Peyer's patch (tissue), 4 donors: ENCODE measurements at regions not wholly inside any gene's neighbourhood (a gene's known extent, or its start where the extent isn't known, plus 50 kb on each side); places are given as distances from the start of the nearest gene placed in this dataset.
"Not testable (repeated sequence)": the region's sequence is repeated elsewhere in the genome, so short reads cannot be mapped to it uniquely, and the experiment has no call there.

Experiments used
- DNase-seq, 3 donors: peaks; one replicate each; pipeline ENCODE4 v3.0.0-alpha.2; 2017 to 2019
- H3K27ac ChIP-seq, 4 donors: fragments of 200-600 bp; sonication (generic); one replicate each; pipeline ENCODE4 v1.5.1; 2016 to 2019
- H3K27me3 ChIP-seq, 2 donors: fragments of 200-600 bp; sonication (generic); one replicate each; pipeline ENCODE4 v1.5.1; 2019
- H3K36me3 ChIP-seq, 3 donors: fragments of 200-600 bp; sonication (generic); one replicate each; pipeline ENCODE4 v1.5.1; 2016 to 2019
- H3K4me1 ChIP-seq, 4 donors: fragments of 200-600 bp; sonication (generic); one replicate each; pipeline ENCODE4 v1.5.1; 2016 to 2019
- H3K4me3 ChIP-seq, 4 donors: fragments of 200-600 bp; sonication (generic); 1 replicate in 3 of 4; 2 replicates in 1 of 4; pipeline ENCODE4 v1.5.1; 2016 to 2019; ENCODE audit warnings: mild to moderate bottlenecking in 1 of 4
- H3K9me3 ChIP-seq, 4 donors: fragments of 200-600 bp; sonication (generic); one replicate each; pipeline ENCODE4 v1.5.1; 2016 to 2019; ENCODE audit warnings: mild to moderate bottlenecking in 1 of 4
- POLR2A ChIP-seq, 2 donors: fragments of 450-650 bp; IDR thresholded peaks; one replicate each; pipeline ENCODE4 v1.5.1; 2017; ENCODE audit warnings: antibody characterized with exemption in 2 of 2, mild to moderate bottlenecking in 2 of 2, moderate library complexity in 2 of 2
- TF ChIP-seq, protein P1 (sequence below), 6 experiments: fragments of 450-650 bp in 4 of 6; fragments of 200-600 bp in 2 of 6; sonication (generic) in 1 of 6; IDR thresholded peaks; one replicate each; pipeline ENCODE4 v1.5.1; 2017 to 2019; ENCODE audit warnings: antibody characterized with exemption in 6 of 6, mild to moderate bottlenecking in 3 of 6, moderate library complexity in 1 of 6

DNA sequence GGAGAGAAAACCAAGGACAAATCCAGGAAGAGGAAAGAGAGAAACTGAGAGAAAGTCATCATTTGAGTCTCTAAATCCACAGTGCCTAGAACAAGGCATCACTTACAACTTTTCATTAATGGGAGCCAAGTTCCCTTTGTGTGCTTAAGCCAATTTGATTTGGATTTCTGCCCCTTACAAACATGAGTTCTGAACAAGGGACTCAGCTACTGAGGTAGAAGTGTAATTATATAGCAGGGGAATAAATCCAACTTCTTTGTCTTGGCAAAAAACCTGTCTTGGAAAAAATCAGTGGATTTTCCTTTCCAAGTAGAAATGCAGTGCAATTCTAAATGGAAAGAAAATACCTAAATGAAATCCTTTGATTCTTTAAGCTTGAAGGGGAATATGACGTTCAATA lies 307.2 kb upstream of the CNTN3 start:
- Histone ChIP-seq H3K4me3 (no peak overlapping the region), H3K27ac (no peak overlapping the region), H3K36me3 (no peaks in the 10 kb centered on the region), H3K27me3 (no peaks in the 10 kb centered on the region), H3K9me3 (no peaks in the 10 kb centered on the region), H3K4me1 (no peaks in the 10 kb centered on the region)
- TF ChIP-seq POLR2A (IDR thresholded peaks at IDR 0.05), result no peak
- TF ChIP-seq, protein P1, sequence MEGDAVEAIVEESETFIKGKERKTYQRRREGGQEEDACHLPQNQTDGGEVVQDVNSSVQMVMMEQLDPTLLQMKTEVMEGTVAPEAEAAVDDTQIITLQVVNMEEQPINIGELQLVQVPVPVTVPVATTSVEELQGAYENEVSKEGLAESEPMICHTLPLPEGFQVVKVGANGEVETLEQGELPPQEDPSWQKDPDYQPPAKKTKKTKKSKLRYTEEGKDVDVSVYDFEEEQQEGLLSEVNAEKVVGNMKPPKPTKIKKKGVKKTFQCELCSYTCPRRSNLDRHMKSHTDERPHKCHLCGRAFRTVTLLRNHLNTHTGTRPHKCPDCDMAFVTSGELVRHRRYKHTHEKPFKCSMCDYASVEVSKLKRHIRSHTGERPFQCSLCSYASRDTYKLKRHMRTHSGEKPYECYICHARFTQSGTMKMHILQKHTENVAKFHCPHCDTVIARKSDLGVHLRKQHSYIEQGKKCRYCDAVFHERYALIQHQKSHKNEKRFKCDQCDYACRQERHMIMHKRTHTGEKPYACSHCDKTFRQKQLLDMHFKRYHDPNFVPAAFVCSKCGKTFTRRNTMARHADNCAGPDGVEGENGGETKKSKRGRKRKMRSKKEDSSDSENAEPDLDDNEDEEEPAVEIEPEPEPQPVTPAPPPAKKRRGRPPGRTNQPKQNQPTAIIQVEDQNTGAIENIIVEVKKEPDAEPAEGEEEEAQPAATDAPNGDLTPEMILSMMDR (IDR thresholded peaks at IDR 0.05), result no peak
- DNase-seq, result no peak

DNA sequence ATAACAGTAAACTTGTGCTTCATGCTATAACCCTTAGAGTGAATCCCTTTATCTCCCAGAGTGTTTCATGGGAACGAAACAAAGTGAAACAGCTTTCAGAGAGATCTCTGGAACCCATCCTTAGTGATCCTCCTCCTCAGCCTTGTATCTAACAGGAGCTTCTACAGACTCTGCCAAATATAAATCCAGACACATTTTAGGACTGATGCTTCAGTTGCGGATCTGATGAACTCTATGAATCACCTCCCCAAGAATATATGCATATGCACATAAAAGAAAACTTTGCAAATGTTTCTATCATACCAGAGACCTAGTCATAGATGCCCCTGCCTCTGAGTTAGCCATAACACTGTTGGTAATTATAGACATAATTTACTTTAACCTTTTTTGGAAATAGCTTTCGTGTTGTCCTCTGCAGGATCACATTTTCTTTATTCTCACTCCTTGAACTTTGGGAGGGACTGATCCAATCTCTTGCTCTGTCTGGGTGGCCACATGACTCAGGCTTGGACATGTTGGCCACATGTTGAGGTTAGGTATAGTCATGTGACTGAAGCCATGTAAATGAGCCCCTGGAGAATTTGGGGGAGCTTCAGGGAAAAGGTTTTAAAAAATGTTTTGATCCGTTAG lies 306.4 kb upstream of the CNTN3 start:
- H3K36me3 ChIP-seq, result no peaks in the 10 kb centered on the region
- TF ChIP-seq, protein P1 (IDR thresholded peaks at IDR 0.05), result no peak
- no peak for TF ChIP-seq POLR2A (IDR thresholded peaks at IDR 0.05)
- no peaks in the 10 kb centered on the region for H3K4me1 ChIP-seq
- H3K27me3 ChIP-seq, result no peaks in the 10 kb centered on the region
- H3K4me3 ChIP-seq, result no peak overlapping the region
- no peak for DNase-seq
- no peak overlapping the region for H3K27ac ChIP-seq
- H3K9me3 ChIP-seq, result no peaks in the 10 kb centered on the region

DNA sequence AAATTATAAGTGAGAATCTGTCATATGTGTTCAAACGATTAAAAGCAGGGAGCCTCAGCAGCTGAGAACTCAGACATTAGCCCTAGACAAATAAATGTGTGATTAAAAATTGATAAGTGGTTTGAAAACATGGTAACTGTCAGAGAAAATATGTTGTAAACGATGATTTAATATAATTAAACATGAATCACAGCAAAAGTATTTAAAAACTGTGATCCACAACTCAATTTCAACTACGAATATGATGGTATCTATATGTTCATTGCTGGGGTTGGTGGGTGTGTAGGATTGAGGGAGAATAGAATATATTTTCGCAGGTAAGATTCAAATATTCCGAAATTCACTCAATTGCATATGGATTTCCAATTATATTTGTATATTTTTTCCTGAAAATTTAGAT lies 302.2 kb upstream of the CNTN3 start:
- TF ChIP-seq POLR2A (IDR thresholded peaks at IDR 0.05), result no peak
- TF ChIP-seq, protein P1 (IDR thresholded peaks at IDR 0.05), result no peak
- Histone ChIP-seq H3K9me3 (no peaks in the 10 kb centered on the region), H3K36me3 (no peaks in the 10 kb centered on the region), H3K4me1 (no peaks in the 10 kb centered on the region), H3K4me3 (no peak overlapping the region), H3K27me3 (no peaks in the 10 kb centered on the region), H3K27ac (no peak overlapping the region)
- no peak for DNase-seq

DNA sequence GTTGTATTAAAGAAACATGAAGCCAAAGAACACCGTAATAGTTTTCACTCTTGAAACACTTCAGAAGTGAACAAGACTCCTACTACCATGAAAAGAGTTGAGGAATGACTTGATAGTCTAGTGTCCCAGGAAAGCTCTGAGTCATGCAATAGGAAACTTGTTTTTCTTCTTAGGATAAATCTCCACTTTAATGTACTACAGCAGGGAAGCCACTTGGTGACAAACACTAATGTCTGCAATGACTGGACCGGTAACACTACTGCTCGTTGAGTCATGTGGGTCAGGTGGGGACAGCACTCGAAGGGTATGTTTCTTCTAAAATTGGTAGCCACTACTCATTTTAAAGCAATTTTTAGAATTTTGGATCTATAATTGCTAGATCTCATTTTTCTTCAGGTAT lies 291.7 kb upstream of the CNTN3 start:
- Histone ChIP-seq H3K4me3 (no peak overlapping the region), H3K4me1 (no peaks in the 10 kb centered on the region), H3K9me3 (no peaks in the 10 kb centered on the region), H3K27me3 (no peaks in the 10 kb centered on the region), H3K36me3 (no peaks in the 10 kb centered on the region), H3K27ac (no peak overlapping the region)
- no peak for TF ChIP-seq POLR2A (IDR thresholded peaks at IDR 0.05)
- TF ChIP-seq, protein P1 (IDR thresholded peaks at IDR 0.05), result no peak
- DNase-seq, result no peak

DNA sequence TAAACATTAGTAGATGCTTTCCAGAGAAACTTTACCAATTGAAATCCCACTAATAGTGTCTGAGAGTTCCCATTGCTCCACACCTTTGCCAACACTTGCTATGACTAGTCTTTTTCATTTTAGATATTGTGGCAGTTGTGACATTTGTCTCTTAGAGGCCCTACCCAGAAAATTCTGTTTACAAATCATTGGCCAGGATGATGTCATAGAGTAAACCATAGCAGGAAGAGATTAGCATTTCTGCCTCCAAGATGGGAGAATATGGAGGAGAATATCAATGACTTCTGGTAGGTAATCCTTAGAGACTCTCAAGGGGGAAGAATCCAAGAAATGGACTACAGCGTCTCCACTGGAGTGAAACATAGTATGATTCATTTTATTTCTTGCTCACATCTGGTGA lies 291.0 kb upstream of the CNTN3 start:
- TF ChIP-seq, protein P1 (IDR thresholded peaks at IDR 0.05), result no peak
- no peak for TF ChIP-seq POLR2A (IDR thresholded peaks at IDR 0.05)
- no peaks in the 10 kb centered on the region for H3K4me1 ChIP-seq
- H3K9me3 ChIP-seq, result no peaks in the 10 kb centered on the region
- no peaks in the 10 kb centered on the region for H3K36me3 ChIP-seq
- no peak for DNase-seq
- no peak overlapping the region for H3K4me3 ChIP-seq
- no peaks in the 10 kb centered on the region for H3K27me3 ChIP-seq
- no peak overlapping the region for H3K27ac ChIP-seq

DNA sequence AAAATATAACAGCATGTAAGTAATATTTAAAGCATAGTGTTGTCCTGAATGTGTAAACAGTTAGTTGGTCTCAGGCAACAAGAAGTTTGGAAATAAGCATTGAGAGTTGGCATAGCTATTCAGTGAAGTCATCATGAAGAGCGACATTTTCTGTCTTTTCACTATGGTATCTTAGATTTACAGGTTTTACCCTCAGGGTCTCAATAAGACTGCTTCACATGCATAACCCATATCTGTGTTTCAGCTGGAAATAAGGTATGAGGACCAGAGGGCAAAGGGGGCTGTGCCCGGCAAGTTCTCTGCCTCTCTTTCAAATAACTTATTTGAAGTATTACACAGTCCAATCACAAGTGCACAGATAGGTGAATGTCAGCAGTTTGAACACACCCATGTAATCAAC lies 290.2 kb upstream of the CNTN3 start:
- H3K4me1 ChIP-seq, result no peaks in the 10 kb centered on the region
- no peak for TF ChIP-seq POLR2A (IDR thresholded peaks at IDR 0.05)
- TF ChIP-seq, protein P1 (IDR thresholded peaks at IDR 0.05), result no peak
- no peak overlapping the region for H3K4me3 ChIP-seq
- DNase-seq, result no peak
- no peaks in the 10 kb centered on the region for H3K36me3 ChIP-seq
- H3K27ac ChIP-seq, result no peak overlapping the region
- H3K9me3 ChIP-seq, result no peaks in the 10 kb centered on the region
- no peaks in the 10 kb centered on the region for H3K27me3 ChIP-seq

DNA sequence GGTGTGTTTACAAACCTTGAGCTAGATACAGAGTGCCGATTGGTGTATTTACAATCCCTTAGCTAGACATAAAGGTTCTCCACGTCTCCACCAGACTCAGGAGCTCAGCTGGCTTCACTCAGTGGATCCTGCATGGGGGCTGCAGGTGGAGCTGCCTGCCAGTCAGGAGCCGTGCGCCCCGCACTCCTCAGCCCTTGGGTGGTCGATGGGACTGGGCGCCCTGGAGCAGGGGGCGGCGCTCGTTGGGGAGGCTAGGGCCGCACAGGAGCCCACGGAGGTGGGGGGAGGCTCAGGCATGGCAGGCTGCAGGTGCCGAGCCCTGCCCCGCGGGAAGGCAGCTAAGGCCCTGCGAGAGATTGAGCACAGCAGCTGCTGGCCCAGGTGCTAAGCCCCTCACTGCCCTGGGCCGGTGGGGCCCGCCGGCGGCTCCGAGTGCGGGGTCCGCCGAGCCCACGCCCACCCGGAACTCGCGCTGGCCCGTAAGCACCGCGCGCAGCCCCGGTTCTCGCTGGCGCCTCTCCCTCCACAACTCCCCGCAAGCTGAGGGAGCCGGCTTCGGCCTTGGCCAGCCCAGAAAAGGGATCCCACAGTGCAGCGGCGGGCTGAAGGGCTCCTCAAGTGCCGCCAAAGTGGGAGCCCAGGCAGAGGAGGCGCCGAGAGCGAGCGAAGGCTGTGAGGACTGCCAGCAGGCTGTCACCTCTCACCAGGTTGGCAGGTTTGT lies 285.5 kb upstream of the CNTN3 start:
- not testable (repeated sequence) for H3K9me3 ChIP-seq, H3K27ac ChIP-seq, H3K36me3 ChIP-seq, H3K4me1 ChIP-seq, H3K4me3 ChIP-seq, H3K27me3 ChIP-seq, DNase-seq
